Activated CD4-positive, alpha-beta T cell treated with anti-CD3 and anti-CD28 coated beads, Interleukin-2, amount 10 ng/mL, durations not matched to agents 7 days and 5 days (primary cell): ENCODE measurements at regions not wholly inside any gene's neighbourhood (a gene's known extent, or its start where the extent isn't known, plus 50 kb on each side); places are given as distances from the start of the nearest gene placed in this dataset.

ENCODE experiments used
- CTCF ChIA-PET: fragments of 350-600 bp; sonication (Branson Sonifier 250); formaldehyde crosslinking; loops from one replicate; lab custom pipeline; 2021; ENCODE audit warnings: antibody characterized with exemption; lab: Charles Lee
- POLR2A ChIA-PET: fragments of 350-600 bp; sonication (Branson Sonifier 250); formaldehyde crosslinking; loops from one replicate; lab custom pipeline; 2021; ENCODE audit warnings: antibody characterized with exemption; lab: Charles Lee
- DNase-seq: peaks from one replicate; pipeline ENCODE4 v3.0.0-alpha.2; 2020
- H3K27ac Mint-ChIP-seq: one replicate; pipeline ENCODE4 v1.8.0; 2021; ENCODE audit warnings: mild to moderate bottlenecking, moderate library complexity, mixed read lengths
- H3K27me3 Mint-ChIP-seq: one replicate; pipeline ENCODE4 v1.8.0; 2021; ENCODE audit warnings: mixed read lengths
- H3K36me3 Mint-ChIP-seq: one replicate; pipeline ENCODE4 v1.8.0; 2021; ENCODE audit warnings: low read depth, mixed read lengths
- H3K4me1 Mint-ChIP-seq: one replicate; pipeline ENCODE4 v1.8.0; 2021; ENCODE audit warnings: mixed read lengths
- H3K4me3 Mint-ChIP-seq: one replicate; pipeline ENCODE4 v1.8.0; 2021; ENCODE audit warnings: mild to moderate bottlenecking, moderate library complexity, mixed read lengths
- H3K9me3 Mint-ChIP-seq: one replicate; pipeline ENCODE4 v1.8.0; 2021; ENCODE audit warnings: mixed read lengths

GRCh38 chrX:13518126-13518525, 51.3 kb upstream of the EGFL6 start:
- Mint-ChIP-seq H3K36me3 (no peaks in the 10 kb centered on the region), H3K9me3 (no peaks in the 10 kb centered on the region), H3K4me3 (no peak overlapping the region), H3K27me3 (no peaks in the 10 kb centered on the region), H3K27ac (no peak overlapping the region), H3K4me1 (no peaks in the 10 kb centered on the region)
- POLR2A ChIA-PET, result no interaction called here
- DNase-seq, result no peak
- CTCF ChIA-PET, result interaction anchor here (2.4 kb wide), 1 partner anchor 11 kb away, joined by 5 read pairs; no protein-coding TSS in a partner anchor

- Mint-ChIP-seq H3K27me3 (no peaks in the 10 kb centered on the region), H3K4me1 (no peaks in the 10 kb centered on the region), H3K27ac (no peak overlapping the region), H3K36me3 (no peaks in the 10 kb centered on the region), H3K4me3 (no peak overlapping the region), H3K9me3 (no peaks in the 10 kb centered on the region)
- CTCF ChIA-PET, result no interaction called here
- DNase-seq, result no peak
- POLR2A ChIA-PET, result no interaction called here
These were observed 54.0 kb upstream of the EGFL6 start for GRCh38 chrX:13515211-13515930.

- no peaks in the 10 kb centered on the region for H3K4me1 Mint-ChIP-seq
- no peaks in the 10 kb centered on the region for H3K9me3 Mint-ChIP-seq
- DNase-seq, result no peak
- H3K27me3 Mint-ChIP-seq, result no peaks in the 10 kb centered on the region
- H3K36me3 Mint-ChIP-seq, result no peaks in the 10 kb centered on the region
- ChIA-PET POLR2A (no interaction called here), CTCF (no interaction called here)
- H3K4me3 Mint-ChIP-seq, result no peak overlapping the region
- H3K27ac Mint-ChIP-seq, result no peak overlapping the region
These were observed 57.5 kb upstream of the EGFL6 start for GRCh38 chrX:13511944-13512330.

- no peaks in the 10 kb centered on the region for H3K4me1 Mint-ChIP-seq
- POLR2A ChIA-PET, result no interaction called here
- CTCF ChIA-PET, result interaction anchor here (0.6 to 0.7 kb wide), 3 partner anchors 115 to 1312 kb away, joined by 3 to 7 read pairs (median 3); no protein-coding TSS in a partner anchor
These were observed 58.0 kb upstream of the EGFL6 start for GRCh38 chrX:13511241-13511943.

GRCh38 chrX:13507893-13508292, 61.5 kb upstream of the EGFL6 start:
- CTCF ChIA-PET, result interaction anchor here (0.6 to 1.5 kb wide), 4 partner anchors 10 to 689 kb away, joined by 3 to 5 read pairs (median 3); no protein-coding TSS in a partner anchor
- Mint-ChIP-seq H3K4me1 (peaks cover 2% of the 10 kb centered on the region), H3K27ac (no peak overlapping the region), H3K9me3 (no peaks in the 10 kb centered on the region), H3K27me3 (no peaks in the 10 kb centered on the region), H3K36me3 (no peaks in the 10 kb centered on the region), H3K4me3 (no peak overlapping the region)
- POLR2A ChIA-PET, result no interaction called here
- DNase-seq, result no peak

More at GRCh38 chrX:13511241-13511943, 58.0 kb upstream of the EGFL6 start:
- Mint-ChIP-seq H3K36me3 (no peaks in the 10 kb centered on the region), H3K4me3 (no peak overlapping the region), H3K9me3 (no peaks in the 10 kb centered on the region), H3K27ac (no peak overlapping the region), H3K27me3 (no peaks in the 10 kb centered on the region)
- DNase-seq, result no peak

- Mint-ChIP-seq H3K27ac (no peak overlapping the region), H3K4me3 (no peak overlapping the region), H3K36me3 (no peaks in the 10 kb centered on the region), H3K9me3 (no peaks in the 10 kb centered on the region), H3K4me1 (peaks cover 3% of the 10 kb centered on the region), H3K27me3 (no peaks in the 10 kb centered on the region)
- ChIA-PET CTCF (interaction anchor here (0.6 to 1.5 kb wide), 4 partner anchors 11 to 528 kb away, joined by 4 to 6 read pairs (median 4); no protein-coding TSS in a partner anchor), POLR2A (no interaction called here)
- peak; percentile 59 for DNase-seq
These were observed 62.8 kb upstream of the EGFL6 start for GRCh38 chrX:13506574-13506973.

GRCh38 chrX:13502590-13502989, 66.8 kb upstream of the EGFL6 start:
- ChIA-PET POLR2A (no interaction called here), CTCF (no interaction called here)
- Mint-ChIP-seq H3K27me3 (no peaks in the 10 kb centered on the region), H3K9me3 (no peaks in the 10 kb centered on the region), H3K4me3 (no peak overlapping the region), H3K36me3 (no peaks in the 10 kb centered on the region), H3K4me1 (peaks cover 3% of the 10 kb centered on the region), H3K27ac (no peak overlapping the region)
- no peak for DNase-seq

GRCh38 chrX:13499736-13500135, 69.7 kb upstream of the EGFL6 start:
- H3K4me1 Mint-ChIP-seq, result peaks cover 3% of the 10 kb centered on the region
- no peaks in the 10 kb centered on the region for H3K36me3 Mint-ChIP-seq
- H3K4me3 Mint-ChIP-seq, result no peak overlapping the region
- no peaks in the 10 kb centered on the region for H3K9me3 Mint-ChIP-seq
- POLR2A ChIA-PET, result no interaction called here
- CTCF ChIA-PET, result no interaction called here
- DNase-seq, result no peak
- no peaks in the 10 kb centered on the region for H3K27me3 Mint-ChIP-seq
- no peak overlapping the region for H3K27ac Mint-ChIP-seq

GRCh38 chrX:13498238-13498637, 71.2 kb upstream of the EGFL6 start:
- DNase-seq, result no peak
- H3K36me3 Mint-ChIP-seq, result no peaks in the 10 kb centered on the region
- peaks cover 2% of the 10 kb centered on the region for H3K4me1 Mint-ChIP-seq
- no peak overlapping the region for H3K4me3 Mint-ChIP-seq
- ChIA-PET POLR2A (no interaction called here), CTCF (no interaction called here)
- H3K27me3 Mint-ChIP-seq, result no peaks in the 10 kb centered on the region
- no peak overlapping the region for H3K27ac Mint-ChIP-seq
- no peaks in the 10 kb centered on the region for H3K9me3 Mint-ChIP-seq

GRCh38 chrX:13495232-13495631, 74.2 kb upstream of the EGFL6 start:
- H3K36me3 Mint-ChIP-seq, result no peaks in the 10 kb centered on the region
- H3K27ac Mint-ChIP-seq, result no peak overlapping the region
- no peaks in the 10 kb centered on the region for H3K4me1 Mint-ChIP-seq
- CTCF ChIA-PET, result interaction anchor here (0.8 kb wide), 1 partner anchor 548 kb away, joined by 3 read pairs; no protein-coding TSS in a partner anchor
- no peaks in the 10 kb centered on the region for H3K9me3 Mint-ChIP-seq
- H3K27me3 Mint-ChIP-seq, result no peaks in the 10 kb centered on the region
- no peak for DNase-seq
- POLR2A ChIA-PET, result no interaction called here
- H3K4me3 Mint-ChIP-seq, result no peak overlapping the region

- H3K36me3 Mint-ChIP-seq, result no peaks in the 10 kb centered on the region
- H3K4me1 Mint-ChIP-seq, result no peaks in the 10 kb centered on the region
- H3K9me3 Mint-ChIP-seq, result no peaks in the 10 kb centered on the region
- ChIA-PET POLR2A (no interaction called here), CTCF (interaction anchor here (1.0 kb wide), 1 partner anchor 539 kb away, joined by 3 read pairs; no protein-coding TSS in a partner anchor)
- no peak overlapping the region for H3K4me3 Mint-ChIP-seq
- H3K27ac Mint-ChIP-seq, result no peak overlapping the region
- DNase-seq, result no peak
- no peaks in the 10 kb centered on the region for H3K27me3 Mint-ChIP-seq
These were observed 74.8 kb upstream of the EGFL6 start for GRCh38 chrX:13494562-13494961.

- POLR2A ChIA-PET, result no interaction called here
- CTCF ChIA-PET, result interaction anchor here (1.0 kb wide), 1 partner anchor 538 kb away, joined by 3 read pairs; no protein-coding TSS in a partner anchor
- H3K4me3 Mint-ChIP-seq, result no peak overlapping the region
These were observed 75.7 kb upstream of the EGFL6 start for GRCh38 chrX:13493659-13494058.

GRCh38 chrX:13492286-13492685, 77.1 kb upstream of the EGFL6 start:
- CTCF ChIA-PET, result interaction anchor here (1.0 kb wide), 1 partner anchor 545 kb away, joined by 4 read pairs; no protein-coding TSS in a partner anchor
- no peaks in the 10 kb centered on the region for H3K36me3 Mint-ChIP-seq
- peaks cover 9% of the 10 kb centered on the region for H3K4me1 Mint-ChIP-seq
- no peak overlapping the region for H3K4me3 Mint-ChIP-seq
- no peak for DNase-seq
- POLR2A ChIA-PET, result no interaction called here
- H3K9me3 Mint-ChIP-seq, result no peaks in the 10 kb centered on the region
- no peaks in the 10 kb centered on the region for H3K27me3 Mint-ChIP-seq
- no peak overlapping the region for H3K27ac Mint-ChIP-seq

More at GRCh38 chrX:13493659-13494058, 75.7 kb upstream of the EGFL6 start:
- Mint-ChIP-seq H3K9me3 (no peaks in the 10 kb centered on the region), H3K27ac (no peak overlapping the region), H3K4me1 (no peaks in the 10 kb centered on the region), H3K27me3 (no peaks in the 10 kb centered on the region), H3K36me3 (no peaks in the 10 kb centered on the region)
- DNase-seq, result no peak
